ENCODE measurements at regions not wholly inside any gene's neighbourhood (a gene's known extent, or its start where the extent isn't known, plus 50 kb on each side); places are given as distances from the start of the nearest gene placed in this dataset.

DNA sequence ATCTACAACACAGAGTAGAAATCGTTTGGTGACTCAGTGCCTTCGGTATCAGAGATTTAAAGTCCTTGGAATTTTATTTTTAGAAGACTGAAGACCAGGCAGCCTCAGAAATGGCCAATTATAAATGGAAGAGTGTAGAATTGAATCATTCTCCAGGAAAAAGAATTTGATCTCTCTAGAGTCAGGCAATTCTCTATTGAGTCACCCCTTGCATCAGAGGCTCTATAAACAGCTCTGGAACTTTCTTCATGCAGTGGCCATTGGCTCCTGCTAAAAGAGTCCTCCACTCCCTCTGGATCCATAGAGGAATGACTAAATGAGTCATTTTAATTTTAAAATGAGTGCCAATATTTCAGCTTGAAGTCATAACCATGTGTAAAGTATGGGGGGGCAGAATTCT lies 816.2 kb downstream of the TDRD15 start:
- Histone ChIP-seq H3K36me3 (no peaks in the 10 kb centered on the region), H3K4me3 (no peak overlapping the region), H3K9ac (ENCODE audit: low read depth in 2 of 2, low read length in 2 of 2) (no peak overlapping the region), H3K4me1 (no peaks in the 10 kb centered on the region), H3K27ac (no peak overlapping the region), H3K9me3 (no peaks in the 10 kb centered on the region), H3K27me3 (no peaks in the 10 kb centered on the region)
- intact Hi-C loops (cut with DNase I), result no loop called here
- no peak for DNase-seq
- no peak for TF ChIP-seq CTCF (IDR thresholded peaks at IDR 0.05)

DNA sequence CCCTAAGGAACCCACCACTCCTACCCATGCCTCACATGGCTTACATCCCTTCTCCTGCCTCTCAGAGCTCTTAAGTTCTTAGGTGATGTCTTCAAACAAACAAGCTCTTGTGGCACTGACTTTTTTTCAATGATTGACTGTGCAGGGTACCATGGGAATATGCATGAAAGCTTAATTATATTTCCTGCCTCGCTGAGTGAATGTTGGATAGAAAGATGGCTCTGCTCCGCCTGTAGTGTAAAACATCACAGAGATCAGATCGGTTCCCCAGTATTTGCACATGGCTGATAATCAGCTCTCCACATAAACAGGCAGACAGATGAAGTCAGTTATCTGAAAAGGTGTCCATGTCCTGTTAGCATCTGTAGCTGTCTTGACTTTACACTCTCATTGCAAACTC lies 820.8 kb downstream of the TDRD15 start:
- Histone ChIP-seq H3K4me3 (no peak overlapping the region), H3K27ac (no peak overlapping the region), H3K4me1 (no peaks in the 10 kb centered on the region), H3K27me3 (no peaks in the 10 kb centered on the region), H3K9me3 (no peaks in the 10 kb centered on the region), H3K36me3 (no peaks in the 10 kb centered on the region), H3K9ac (ENCODE audit: low read depth in 2 of 2, low read length in 2 of 2) (no peak overlapping the region)
- TF ChIP-seq CTCF (IDR thresholded peaks at IDR 0.05), result no peak
- intact Hi-C loops (cut with DNase I), result no loop called here
- DNase-seq, result no peak

DNA sequence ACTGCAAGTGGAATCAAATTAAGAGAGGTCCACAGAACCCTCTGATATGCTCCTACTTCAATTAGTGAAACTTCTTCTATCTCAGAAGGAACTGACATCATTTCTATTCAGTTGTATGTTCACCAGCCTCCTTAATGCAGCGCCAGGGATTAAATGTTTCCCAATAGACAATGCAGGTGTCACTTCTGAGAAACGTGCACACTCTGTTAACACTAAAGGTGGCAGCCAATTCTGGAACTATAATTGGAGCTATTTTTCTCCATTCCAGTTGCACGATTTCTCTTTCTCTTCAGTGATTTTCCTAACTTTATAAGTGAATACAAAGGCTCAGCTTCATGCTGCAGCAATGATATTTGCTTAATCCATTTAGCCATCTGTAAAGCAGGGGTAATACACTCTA lies 821.9 kb downstream of the TDRD15 start:
- Histone ChIP-seq H3K27ac (no peak overlapping the region), H3K9ac (ENCODE audit: low read depth in 2 of 2, low read length in 2 of 2) (no peak overlapping the region), H3K4me1 (no peaks in the 10 kb centered on the region), H3K27me3 (no peaks in the 10 kb centered on the region), H3K9me3 (no peaks in the 10 kb centered on the region), H3K36me3 (no peaks in the 10 kb centered on the region), H3K4me3 (no peak overlapping the region)
- no peak for TF ChIP-seq CTCF (IDR thresholded peaks at IDR 0.05)
- intact Hi-C loops (cut with DNase I), result no loop called here
- DNase-seq, result no peak

DNA sequence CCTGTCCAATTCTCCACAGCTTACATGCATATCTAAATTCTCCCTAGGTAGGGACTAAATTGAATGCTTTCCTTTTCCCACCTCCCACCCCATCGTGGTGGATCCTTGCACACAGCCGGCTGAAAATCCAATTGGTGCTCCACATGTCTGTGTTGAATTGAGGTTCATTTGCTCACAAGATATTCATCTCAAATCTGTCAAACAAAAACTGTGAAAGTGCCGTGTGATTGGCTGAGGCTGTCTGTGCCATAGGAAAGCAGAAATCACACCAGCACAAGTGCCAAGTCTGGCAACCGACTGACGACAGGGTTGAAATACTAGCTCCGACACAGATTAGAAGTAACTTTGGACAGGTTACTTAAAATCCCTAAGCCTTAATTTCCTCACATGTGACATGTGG lies 823.3 kb downstream of the TDRD15 start:
- H3K4me3 ChIP-seq, result no peak overlapping the region

DNA sequence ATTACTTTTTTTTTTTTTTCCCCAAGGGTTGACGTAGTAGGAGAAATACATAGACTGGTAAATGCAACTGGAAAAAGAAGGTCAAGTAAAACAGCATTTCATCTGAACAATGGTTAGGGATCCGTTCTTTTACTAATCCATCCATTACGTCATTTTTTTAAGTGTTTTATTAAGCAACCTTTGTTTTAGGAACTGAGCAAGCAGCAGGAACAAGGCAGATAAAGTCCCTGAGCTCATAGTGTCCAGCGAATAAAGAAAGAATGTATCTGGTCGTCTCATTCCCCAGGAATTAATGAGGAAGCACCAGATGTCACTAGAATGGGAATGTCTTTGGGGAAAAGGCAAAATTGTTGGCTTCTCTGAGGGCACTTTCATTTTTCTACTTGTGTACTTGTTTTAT lies 842.4 kb downstream of the TDRD15 start:
- no peak for DNase-seq

More for the DNA sequence above, 823.3 kb downstream of the TDRD15 start:
- H3K27me3 ChIP-seq, result no peaks in the 10 kb centered on the region
- H3K4me1 ChIP-seq, result no peaks in the 10 kb centered on the region
- H3K9me3 ChIP-seq, result no peaks in the 10 kb centered on the region
- no peak overlapping the region for H3K9ac ChIP-seq (ENCODE audit: low read depth in 2 of 2, low read length in 2 of 2)
- no peak for TF ChIP-seq CTCF (IDR thresholded peaks at IDR 0.05)
- no peak for DNase-seq
- intact Hi-C loops (cut with DNase I), result no loop called here
- H3K27ac ChIP-seq, result no peak overlapping the region
- H3K36me3 ChIP-seq, result no peaks in the 10 kb centered on the region

More for the DNA sequence above, 842.4 kb downstream of the TDRD15 start:
- no peaks in the 10 kb centered on the region for H3K36me3 ChIP-seq
- H3K9ac ChIP-seq (ENCODE audit: low read depth in 2 of 2, low read length in 2 of 2), result no peak overlapping the region
- no peak overlapping the region for H3K27ac ChIP-seq
- TF ChIP-seq CTCF (IDR thresholded peaks at IDR 0.05), result no peak
- no peak overlapping the region for H3K4me3 ChIP-seq
- no peaks in the 10 kb centered on the region for H3K9me3 ChIP-seq
- H3K4me1 ChIP-seq, result no peaks in the 10 kb centered on the region
- no peaks in the 10 kb centered on the region for H3K27me3 ChIP-seq
- intact Hi-C loops (cut with DNase I), result no loop called here

Data from colonic mucosa (tissue), 4 donors.